ENCODE measurements at regions not wholly inside any gene's neighbourhood (a gene's known extent, or its start where the extent isn't known, plus 50 kb on each side); places are given as distances from the start of the nearest gene placed in this dataset.

DNA sequence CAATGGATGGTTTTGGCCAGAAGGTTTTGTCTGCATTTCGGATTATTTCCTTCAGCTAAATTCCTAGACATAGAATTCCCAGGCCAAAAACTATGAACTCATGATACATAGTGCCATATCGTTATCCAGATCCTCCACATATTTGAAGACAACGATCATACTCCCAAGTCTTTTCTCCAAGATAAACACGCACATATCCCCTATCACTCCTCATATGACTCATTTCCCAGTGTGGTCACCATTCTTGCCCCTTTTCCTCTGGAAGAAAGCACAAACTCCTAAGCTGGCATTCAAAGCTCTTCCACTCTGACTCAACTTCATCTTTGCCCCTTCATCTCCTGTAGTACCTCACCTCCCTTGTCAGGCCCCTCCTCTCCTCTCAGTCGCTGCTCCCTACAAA, 277.6 kb downstream of the PLPP3 start:
- Histone ChIP-seq H3K9me3 (ENCODE audit: insufficient read depth, low read length) (no peaks in the 10 kb centered on the region), H3K4me1 (ENCODE audit: insufficient read depth, insufficient read length) (no peaks in the 10 kb centered on the region), H3K36me3 (ENCODE audit: insufficient read depth, insufficient read length, low read length) (no peaks in the 10 kb centered on the region), H3K27me3 (ENCODE audit: insufficient read depth, insufficient read length) (no peaks in the 10 kb centered on the region), H3K9ac (ENCODE audit: insufficient read length, low read depth) (no peak overlapping the region), H3K4me3 (ENCODE audit: insufficient read length, low read depth) (no peak overlapping the region)
- no peak for DNase-seq (ENCODE audit: low read depth, low spot score)
- no peak for TF ChIP-seq SUZ12 (IDR thresholded peaks at IDR 0.05; ENCODE audit: extremely low read depth, insufficient read depth, insufficient read length)
- TF ChIP-seq YY1 (IDR thresholded peaks at IDR 0.05; ENCODE audit: insufficient read depth, insufficient read length): no peak
- TF ChIP-seq ZNF274 (IDR thresholded peaks at IDR 0.05; ENCODE audit: low read depth, low read length): no peak

- DNase-seq (ENCODE audit: low read depth, low spot score): no peak
- Histone ChIP-seq H3K9ac (ENCODE audit: insufficient read length, low read depth) (no peak overlapping the region), H3K9me3 (ENCODE audit: insufficient read depth, low read length) (no peaks in the 10 kb centered on the region), H3K4me1 (ENCODE audit: insufficient read depth, insufficient read length) (no peaks in the 10 kb centered on the region), H3K4me3 (ENCODE audit: insufficient read length, low read depth) (no peak overlapping the region), H3K36me3 (ENCODE audit: insufficient read depth, insufficient read length, low read length) (no peaks in the 10 kb centered on the region), H3K27me3 (ENCODE audit: insufficient read depth, insufficient read length) (no peaks in the 10 kb centered on the region)
- TF ChIP-seq ZNF274 (IDR thresholded peaks at IDR 0.05; ENCODE audit: low read depth, low read length) (no peak), SUZ12 (IDR thresholded peaks at IDR 0.05; ENCODE audit: extremely low read depth, insufficient read depth, insufficient read length) (no peak), YY1 (IDR thresholded peaks at IDR 0.05; ENCODE audit: insufficient read depth, insufficient read length) (no peak)
These were observed 278.5 kb downstream of the PLPP3 start for GRCh38 chr1:56300836-56301235.

DNA sequence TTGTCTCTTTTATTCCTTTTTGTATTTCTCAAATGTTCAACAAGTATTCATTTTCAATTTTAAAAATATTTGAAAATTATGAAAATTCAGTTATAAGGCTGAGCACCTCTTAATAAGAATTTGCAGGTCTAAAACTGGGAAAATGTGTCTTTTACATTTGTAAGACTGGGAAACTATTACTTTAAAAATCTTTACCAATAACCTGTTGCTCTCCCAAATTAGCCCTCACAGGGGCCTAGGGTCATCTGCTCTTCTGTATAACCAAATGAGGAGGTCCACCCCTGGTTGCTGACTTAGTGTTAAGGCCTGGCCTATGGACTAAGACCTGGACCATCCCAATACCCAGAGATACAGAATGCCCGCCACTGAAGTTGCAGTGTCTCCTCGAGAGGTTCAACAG, 280.5 kb downstream of the PLPP3 start:
- TF ChIP-seq YY1 (IDR thresholded peaks at IDR 0.05; ENCODE audit: insufficient read depth, insufficient read length) (no peak), ZNF274 (IDR thresholded peaks at IDR 0.05; ENCODE audit: low read depth, low read length) (no peak), SUZ12 (IDR thresholded peaks at IDR 0.05; ENCODE audit: extremely low read depth, insufficient read depth, insufficient read length) (no peak)
- no peak for DNase-seq (ENCODE audit: low read depth, low spot score)
- H3K9me3 ChIP-seq (ENCODE audit: insufficient read depth, low read length): no peaks in the 10 kb centered on the region

DNA sequence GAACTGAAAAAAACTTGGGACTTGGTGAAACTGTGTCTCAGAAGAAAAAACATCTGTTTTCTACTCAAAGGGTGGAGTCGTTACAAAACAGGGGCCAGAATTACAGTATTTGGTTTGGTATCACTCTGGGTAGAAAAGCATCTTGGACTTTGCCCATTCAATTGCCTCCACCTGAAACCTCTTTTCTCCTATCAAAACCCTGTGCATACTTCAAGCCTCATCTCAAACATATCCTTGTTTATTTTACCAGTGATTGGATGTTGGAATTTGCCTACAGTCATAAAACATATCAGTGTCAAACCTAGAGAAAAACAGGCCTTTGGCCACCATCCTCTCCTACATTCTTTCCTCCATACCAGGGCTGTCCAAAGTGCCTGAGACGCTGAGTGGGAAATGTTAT, 281.5 kb downstream of the PLPP3 start:
- Histone ChIP-seq H3K9me3 (ENCODE audit: insufficient read depth, low read length) (no peaks in the 10 kb centered on the region), H3K4me1 (ENCODE audit: insufficient read depth, insufficient read length) (no peaks in the 10 kb centered on the region), H3K36me3 (ENCODE audit: insufficient read depth, insufficient read length, low read length) (no peaks in the 10 kb centered on the region), H3K4me3 (ENCODE audit: insufficient read length, low read depth) (no peak overlapping the region), H3K27me3 (ENCODE audit: insufficient read depth, insufficient read length) (no peaks in the 10 kb centered on the region), H3K9ac (ENCODE audit: insufficient read length, low read depth) (no peak overlapping the region)
- TF ChIP-seq SUZ12 (IDR thresholded peaks at IDR 0.05; ENCODE audit: extremely low read depth, insufficient read depth, insufficient read length) (no peak), YY1 (IDR thresholded peaks at IDR 0.05; ENCODE audit: insufficient read depth, insufficient read length) (no peak), ZNF274 (IDR thresholded peaks at IDR 0.05; ENCODE audit: low read depth, low read length) (no peak)
- no peak for DNase-seq (ENCODE audit: low read depth, low spot score)

More for the DNA sequence above, 280.5 kb downstream of the PLPP3 start:
- Histone ChIP-seq H3K4me1 (ENCODE audit: insufficient read depth, insufficient read length) (no peaks in the 10 kb centered on the region), H3K9ac (ENCODE audit: insufficient read length, low read depth) (no peak overlapping the region), H3K27me3 (ENCODE audit: insufficient read depth, insufficient read length) (no peaks in the 10 kb centered on the region), H3K4me3 (ENCODE audit: insufficient read length, low read depth) (no peak overlapping the region), H3K36me3 (ENCODE audit: insufficient read depth, insufficient read length, low read length) (no peaks in the 10 kb centered on the region)

GRCh38 chr1:56297208-56297607, 282.2 kb downstream of the PLPP3 start:
- Histone ChIP-seq H3K27me3 (ENCODE audit: insufficient read depth, insufficient read length) (no peaks in the 10 kb centered on the region), H3K9ac (ENCODE audit: insufficient read length, low read depth) (no peak overlapping the region), H3K36me3 (ENCODE audit: insufficient read depth, insufficient read length, low read length) (no peaks in the 10 kb centered on the region), H3K4me3 (ENCODE audit: insufficient read length, low read depth) (no peak overlapping the region), H3K4me1 (ENCODE audit: insufficient read depth, insufficient read length) (no peaks in the 10 kb centered on the region), H3K9me3 (ENCODE audit: insufficient read depth, low read length) (no peaks in the 10 kb centered on the region)
- no peak for DNase-seq (ENCODE audit: low read depth, low spot score)
- no peak for TF ChIP-seq ZNF274 (IDR thresholded peaks at IDR 0.05; ENCODE audit: low read depth, low read length)

DNA sequence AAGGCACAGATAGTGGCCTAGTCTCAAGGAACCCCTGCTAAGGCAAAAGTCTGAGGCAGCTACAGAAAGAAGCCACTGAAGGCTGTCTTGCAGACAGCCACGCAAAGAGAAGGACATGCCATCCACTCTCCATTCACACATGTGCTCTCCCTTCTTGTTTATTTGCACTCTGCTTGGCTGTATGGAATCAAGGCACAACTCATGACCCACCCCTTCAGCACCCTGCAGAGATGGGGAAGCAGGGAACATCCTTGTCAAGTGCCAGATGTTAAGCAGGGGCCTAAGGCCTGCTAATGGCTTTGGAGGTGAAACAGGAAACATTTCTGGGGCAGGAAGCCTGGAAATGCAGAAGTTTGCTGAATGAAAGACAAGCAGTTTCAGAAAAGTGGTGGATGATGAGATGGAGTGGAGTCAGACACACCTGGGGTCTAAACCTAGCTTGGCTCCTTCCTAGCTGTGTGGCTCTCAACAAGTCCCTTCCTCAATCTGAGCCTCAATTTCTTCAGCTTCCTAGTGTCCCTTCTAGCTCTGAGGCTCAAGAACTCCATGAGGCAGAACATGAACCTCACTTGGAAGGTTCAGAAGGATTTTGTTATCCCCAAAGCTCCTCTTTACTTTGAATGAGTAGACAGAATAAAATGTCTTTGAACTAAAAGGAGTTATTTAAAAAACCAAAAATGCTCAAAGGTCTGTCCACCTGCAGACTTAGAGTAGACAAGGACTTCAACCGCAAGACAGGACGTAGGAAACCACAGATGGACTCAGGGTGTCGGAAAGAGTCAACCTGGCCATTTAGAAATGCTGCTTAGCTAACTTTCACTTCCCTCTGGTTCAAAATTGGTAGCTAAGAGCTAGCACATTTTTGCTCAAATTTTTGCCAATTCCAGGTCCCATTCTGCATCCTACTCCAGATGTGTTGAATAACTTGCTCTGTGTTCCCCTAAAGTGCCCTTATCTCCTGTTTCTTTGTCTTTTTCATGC, 283.1 kb downstream of the PLPP3 start:
- Histone ChIP-seq H3K9me3 (ENCODE audit: insufficient read depth, low read length) (no peaks in the 10 kb centered on the region), H3K4me1 (ENCODE audit: insufficient read depth, insufficient read length) (peaks cover 3% of the 10 kb centered on the region), H3K9ac (ENCODE audit: insufficient read length, low read depth) (no peak overlapping the region), H3K4me3 (ENCODE audit: insufficient read length, low read depth) (no peak overlapping the region), H3K27me3 (ENCODE audit: insufficient read depth, insufficient read length) (no peaks in the 10 kb centered on the region), H3K36me3 (ENCODE audit: insufficient read depth, insufficient read length, low read length) (no peaks in the 10 kb centered on the region)
- no peak for DNase-seq (ENCODE audit: low read depth, low spot score)
- TF ChIP-seq SUZ12 (IDR thresholded peaks at IDR 0.05; ENCODE audit: extremely low read depth, insufficient read depth, insufficient read length) (no peak), YY1 (IDR thresholded peaks at IDR 0.05; ENCODE audit: insufficient read depth, insufficient read length) (no peak), ZNF274 (IDR thresholded peaks at IDR 0.05; ENCODE audit: low read depth, low read length) (no peak)

GRCh38 chr1:56291374-56291919, 287.9 kb downstream of the PLPP3 start:
- peaks cover 5% of the 10 kb centered on the region for H3K4me1 ChIP-seq (ENCODE audit: insufficient read depth, insufficient read length)
- H3K9ac ChIP-seq (ENCODE audit: insufficient read length, low read depth): no peak overlapping the region
- peak; percentile 35 for DNase-seq (ENCODE audit: low read depth, low spot score)
- no peak overlapping the region for H3K4me3 ChIP-seq (ENCODE audit: insufficient read length, low read depth)
- no peaks in the 10 kb centered on the region for H3K36me3 ChIP-seq (ENCODE audit: insufficient read depth, insufficient read length, low read length)
- H3K9me3 ChIP-seq (ENCODE audit: insufficient read depth, low read length): no peaks in the 10 kb centered on the region
- no peak for TF ChIP-seq SUZ12 (IDR thresholded peaks at IDR 0.05; ENCODE audit: extremely low read depth, insufficient read depth, insufficient read length)
- no peaks in the 10 kb centered on the region for H3K27me3 ChIP-seq (ENCODE audit: insufficient read depth, insufficient read length)

Data from NT2/D1 (cell line).